KMS-11 (cell line): ENCODE measurements at regions not wholly inside any gene's neighbourhood (a gene's known extent, or its start where the extent isn't known, plus 50 kb on each side); places are given as distances from the start of the nearest gene placed in this dataset.

ENCODE experiments used
- H2AFZ ChIP-seq: fragments of 200-600 bp; sonication (generic); 2 replicates; pipeline ENCODE4 v1.6.1; 2016; ENCODE audit warnings: antibody characterized with exemption, mixed run types, low read depth
- H3K27ac ChIP-seq: fragments of 200-600 bp; sonication (generic); 2 replicates; pipeline ENCODE4 v1.6.1; 2016; ENCODE audit warnings: mild to moderate bottlenecking, mixed run types
- H3K27me3 ChIP-seq: fragments of 200-600 bp; sonication (generic); 2 replicates; pipeline ENCODE4 v1.6.1; 2017; ENCODE audit warnings: mild to moderate bottlenecking, low read depth, mixed run types, moderate library complexity; ENCODE audit not compliant: insufficient read depth
- H3K36me3 ChIP-seq: fragments of 200-600 bp; sonication (generic); 2 replicates; pipeline ENCODE4 v1.6.1; 2017; ENCODE audit warnings: mild to moderate bottlenecking, mixed run types; ENCODE audit not compliant: insufficient read depth
- H3K4me1 ChIP-seq: fragments of 200-600 bp; sonication (generic); 2 replicates; pipeline ENCODE4 v1.6.1; 2016; ENCODE audit warnings: mild to moderate bottlenecking, low read depth, mixed run types; ENCODE audit not compliant: poor library complexity, severe bottlenecking
- H3K4me2 ChIP-seq: fragments of 200-600 bp; sonication (generic); 2 replicates; pipeline ENCODE4 v1.7.0; 2016; ENCODE audit warnings: mild to moderate bottlenecking, mixed run types
- H3K4me3 ChIP-seq: fragments of 200-600 bp; sonication (generic); IDR thresholded peaks from 2 replicates; pipeline ENCODE4 v1.6.1; 2017; ENCODE audit warnings: low read depth, low read length, mixed read lengths; ENCODE audit not compliant: insufficient read depth
- H3K79me2 ChIP-seq: fragments of 200-600 bp; sonication (generic); 2 replicates; pipeline ENCODE4 v1.6.1; 2016; ENCODE audit warnings: low read depth, mixed run types; ENCODE audit not compliant: insufficient read depth
- H3K9ac ChIP-seq: fragments of 200-600 bp; sonication (generic); 2 replicates; pipeline ENCODE4 v1.6.1; 2016; ENCODE audit warnings: mild to moderate bottlenecking, mixed run types
- H4K20me1 ChIP-seq: fragments of 200-600 bp; sonication (generic); 2 replicates; pipeline ENCODE4 v1.6.1; 2016; ENCODE audit warnings: mild to moderate bottlenecking, mixed run types; ENCODE audit not compliant: insufficient read depth
- CTCF ChIP-seq: fragments of 200-600 bp; sonication (generic); conservative IDR thresholded peaks from 2 replicates; pipeline ENCODE4 v1.6.1; 2017; ENCODE audit warnings: low read depth, mild to moderate bottlenecking, antibody characterized with exemption, low read length, moderate library complexity, mixed read lengths

DNA sequence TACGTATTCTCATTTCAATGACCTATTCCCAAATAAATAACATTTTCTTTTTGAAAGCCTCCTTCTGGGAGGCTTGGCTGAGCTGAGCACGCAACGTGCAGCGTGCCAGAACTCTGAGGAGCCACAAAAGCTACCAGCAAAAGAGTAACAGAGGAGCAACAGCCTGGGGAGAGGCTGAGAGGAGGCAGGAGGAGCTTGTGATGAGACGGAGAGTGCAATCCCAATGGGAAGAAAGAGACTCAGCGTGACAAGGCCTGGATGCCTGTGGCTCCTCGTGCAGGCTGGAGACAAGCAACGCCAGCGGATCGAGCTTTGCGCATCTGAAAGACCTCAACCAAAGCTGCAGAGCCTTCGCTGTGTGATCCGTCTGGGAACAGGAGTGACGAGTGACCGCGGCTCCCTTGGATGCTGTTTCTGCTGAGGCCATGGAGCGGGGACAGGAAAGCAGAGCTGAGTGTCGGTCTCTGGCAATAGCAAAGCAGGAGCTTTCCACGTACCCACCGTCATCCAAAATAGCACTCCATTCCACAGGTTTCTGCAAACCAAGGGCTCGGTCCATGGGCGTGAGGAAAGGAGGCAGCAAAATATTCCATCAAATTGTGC, 171.7 kb upstream of the PFKP start:
- no peak overlapping the region for H2AFZ ChIP-seq
- no peak for TF ChIP-seq CTCF
- no peak overlapping the region for H3K27ac ChIP-seq

GRCh38 chr10:2893991-2894390, 173.4 kb upstream of the PFKP start:
- no peak overlapping the region for H2AFZ ChIP-seq
- no peaks in the 10 kb centered on the region for H3K27me3 ChIP-seq
- no peak overlapping the region for H3K27ac ChIP-seq
- no peak overlapping the region for H3K9ac ChIP-seq
- H4K20me1 ChIP-seq = no peaks in the 10 kb centered on the region
- H3K4me1 ChIP-seq = no peaks in the 10 kb centered on the region
- H3K4me2 ChIP-seq = no peak overlapping the region
- no peak overlapping the region for H3K4me3 ChIP-seq
- H3K79me2 ChIP-seq = no peaks in the 10 kb centered on the region
- TF ChIP-seq CTCF = no peak
- H3K36me3 ChIP-seq = no peaks in the 10 kb centered on the region

More for the DNA sequence above, 171.7 kb upstream of the PFKP start:
- Histone ChIP-seq H3K4me3 (no peak overlapping the region), H3K9ac (no peak overlapping the region), H3K27me3 (no peaks in the 10 kb centered on the region), H3K79me2 (no peaks in the 10 kb centered on the region), H4K20me1 (no peaks in the 10 kb centered on the region), H3K36me3 (no peaks in the 10 kb centered on the region), H3K4me1 (no peaks in the 10 kb centered on the region), H3K4me2 (no peak overlapping the region)

- Histone ChIP-seq H3K27me3 (no peaks in the 10 kb centered on the region), H3K36me3 (no peaks in the 10 kb centered on the region), H2AFZ (no peak overlapping the region), H3K4me1 (no peaks in the 10 kb centered on the region), H4K20me1 (no peaks in the 10 kb centered on the region), H3K9ac (no peak overlapping the region), H3K79me2 (no peaks in the 10 kb centered on the region), H3K4me2 (no peak overlapping the region), H3K4me3 (no peak overlapping the region), H3K27ac (no peak overlapping the region)
- TF ChIP-seq CTCF = no peak
Measured at GRCh38 chr10:2893158-2893845, 174.0 kb upstream of the PFKP start.

DNA sequence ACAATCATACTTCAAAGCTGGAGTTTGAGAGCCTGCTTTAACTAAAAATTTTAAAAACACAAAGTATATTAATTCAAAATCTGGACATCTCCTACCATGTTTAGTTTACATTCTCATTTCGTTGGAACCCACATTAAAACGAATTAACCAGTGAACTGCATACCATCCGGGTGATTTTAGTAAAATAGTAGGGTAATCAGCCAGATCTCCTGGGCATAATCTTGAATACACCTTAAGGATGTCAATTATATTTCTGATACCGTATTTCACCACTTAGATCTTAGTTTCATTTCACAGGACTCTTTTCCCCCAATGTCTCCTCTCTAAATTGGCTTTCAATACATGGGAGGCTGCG, 175.6 kb upstream of the PFKP start:
- Histone ChIP-seq H3K9ac (no peak overlapping the region), H3K79me2 (no peaks in the 10 kb centered on the region), H3K27ac (no peak overlapping the region), H3K4me2 (no peak overlapping the region), H2AFZ (no peak overlapping the region), H3K4me3 (no peak overlapping the region), H3K27me3 (no peaks in the 10 kb centered on the region), H3K4me1 (no peaks in the 10 kb centered on the region), H3K36me3 (no peaks in the 10 kb centered on the region), H4K20me1 (no peaks in the 10 kb centered on the region)
- TF ChIP-seq CTCF = no peak
